Stomach (tissue), 8 donors: ENCODE measurements at regions not wholly inside any gene's neighbourhood (a gene's known extent, or its start where the extent isn't known, plus 50 kb on each side); places are given as distances from the start of the nearest gene placed in this dataset.

Experiments
- DNase-seq, 2 donors: peaks; one replicate each; pipeline versions ENCODE4 v3.0.0 to v3.0.0-alpha.2; 2013 to 2019
- H3K27ac ChIP-seq, 5 donors: fragments of 200-600 bp in 4 of 5; sonication (generic) in 4 of 5; one replicate each; pipeline ENCODE4 v1.5.1; 2013 to 2019; ENCODE audit warnings: mild to moderate bottlenecking in 1 of 5, moderate library complexity in 1 of 5
- H3K27me3 ChIP-seq, 3 donors: fragments of 200-600 bp; sonication (generic); one replicate each; pipeline ENCODE4 v1.5.1; 2017 to 2019; ENCODE audit warnings: mixed run types in 1 of 3
- H3K36me3 ChIP-seq, 4 donors: fragments of 200-600 bp; sonication (generic); 1 replicate in 3 of 4; 2 replicates in 1 of 4; pipeline ENCODE4 v1.5.1; 2016 to 2019
- H3K4me1 ChIP-seq, 4 donors: fragments of 200-600 bp; sonication (generic); one replicate each; pipeline ENCODE4 v1.5.1; 2016 to 2019
- H3K4me3 ChIP-seq, 4 donors: fragments of 200-600 bp; sonication (generic) in 3 of 4; one replicate each; pipeline ENCODE4 v1.5.1; 2016 to 2019; ENCODE audit warnings: mild to moderate bottlenecking in 1 of 4
- H3K9me3 ChIP-seq, 4 donors: fragments of 200-600 bp; sonication (generic); one replicate each; pipeline ENCODE4 v1.5.1; 2016 to 2019
- EP300 ChIP-seq: sonication (generic); formaldehyde crosslinking; IDR thresholded peaks from one replicate; pipeline ENCODE4 v1.6.1; 2017; ENCODE audit warnings: antibody characterized with exemption
- POLR2A ChIP-seq, 4 donors: fragments of 450-650 bp; IDR thresholded peaks; one replicate each; pipeline ENCODE4 v1.6.1; 2016; ENCODE audit warnings: antibody characterized with exemption in 4 of 4, control low read depth in 2 of 4, mild to moderate bottlenecking in 1 of 4, moderate library complexity in 1 of 4
- POLR2AphosphoS5 ChIP-seq, 3 donors: sonication (generic); formaldehyde crosslinking; IDR thresholded peaks; one replicate each; pipeline ENCODE4 v1.6.1; 2016; ENCODE audit warnings: antibody characterized with exemption in 3 of 3
- WGBS, 5 donors: extraction: QIAGEN DNeasy Blood & Tissue Kit in 3 of 5; methylation state at CpG; one replicate each; pipeline versions ENCODE4 v1.1.5 to v1.1.7; 2013 to 2018; 5-methylcytosine and 5-hydroxymethylcytosine counted together
- intact Hi-C: fragments of 100-400 bp; cut with DNase I; formaldehyde crosslinking; loops from one replicate; pipeline ENCODE4 v1.15.1; 2023; ENCODE audit warnings: low total_unique reads
- TF ChIP-seq, protein P1 (sequence below), 7 experiments: fragments of 450-650 bp in 4 of 7; fragments of 200-600 bp in 3 of 7; sonication (generic) in 3 of 7; IDR thresholded peaks; one replicate each; pipeline ENCODE4 v1.5.1; 2016 to 2019; ENCODE audit warnings: antibody characterized with exemption in 7 of 7, control low read depth in 2 of 7, mild to moderate bottlenecking in 1 of 7
- donor health status: healthy with polysubstance abuse.
- donor health status: Bipolar disorder and iron deficiency.
- donor health status: healthy.

DNA sequence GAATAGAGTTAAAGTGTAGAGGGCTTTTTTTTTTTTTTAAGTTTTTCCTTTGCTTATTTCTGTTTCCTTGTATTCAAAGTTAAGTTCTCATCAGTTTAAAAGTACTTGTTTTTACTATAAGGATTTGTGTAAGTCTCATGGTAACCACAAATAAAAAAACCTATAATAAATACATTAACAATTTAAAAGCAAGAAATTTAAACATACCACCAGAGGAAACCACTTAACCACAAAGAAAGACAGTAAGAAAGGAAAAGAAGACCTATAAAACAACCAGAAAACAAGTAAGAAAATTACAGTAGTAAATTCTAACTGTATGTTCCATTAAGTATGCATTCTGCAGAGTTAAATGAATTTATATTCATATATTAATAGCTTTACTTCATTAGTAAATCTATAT is 999.1 kb upstream of the ATXN8OS start:
- H3K4me1 ChIP-seq = no peaks in the 10 kb centered on the region
- DNase-seq = no peak
- TF ChIP-seq POLR2A (IDR thresholded peaks at IDR 0.05) (no peak), EP300 (no peak)
- TF ChIP-seq, protein P1, sequence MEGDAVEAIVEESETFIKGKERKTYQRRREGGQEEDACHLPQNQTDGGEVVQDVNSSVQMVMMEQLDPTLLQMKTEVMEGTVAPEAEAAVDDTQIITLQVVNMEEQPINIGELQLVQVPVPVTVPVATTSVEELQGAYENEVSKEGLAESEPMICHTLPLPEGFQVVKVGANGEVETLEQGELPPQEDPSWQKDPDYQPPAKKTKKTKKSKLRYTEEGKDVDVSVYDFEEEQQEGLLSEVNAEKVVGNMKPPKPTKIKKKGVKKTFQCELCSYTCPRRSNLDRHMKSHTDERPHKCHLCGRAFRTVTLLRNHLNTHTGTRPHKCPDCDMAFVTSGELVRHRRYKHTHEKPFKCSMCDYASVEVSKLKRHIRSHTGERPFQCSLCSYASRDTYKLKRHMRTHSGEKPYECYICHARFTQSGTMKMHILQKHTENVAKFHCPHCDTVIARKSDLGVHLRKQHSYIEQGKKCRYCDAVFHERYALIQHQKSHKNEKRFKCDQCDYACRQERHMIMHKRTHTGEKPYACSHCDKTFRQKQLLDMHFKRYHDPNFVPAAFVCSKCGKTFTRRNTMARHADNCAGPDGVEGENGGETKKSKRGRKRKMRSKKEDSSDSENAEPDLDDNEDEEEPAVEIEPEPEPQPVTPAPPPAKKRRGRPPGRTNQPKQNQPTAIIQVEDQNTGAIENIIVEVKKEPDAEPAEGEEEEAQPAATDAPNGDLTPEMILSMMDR (IDR thresholded peaks at IDR 0.05) = no peak
- H3K4me3 ChIP-seq = no peak overlapping the region
- H3K27me3 ChIP-seq = no peaks in the 10 kb centered on the region
- H3K27ac ChIP-seq = no peak overlapping the region
- H3K9me3 ChIP-seq = peaks cover 0 to 25% (median 7%) of the 10 kb centered on the region in 4 donors
- no peaks in the 10 kb centered on the region for H3K36me3 ChIP-seq
- intact Hi-C loops = no loop called here

DNA sequence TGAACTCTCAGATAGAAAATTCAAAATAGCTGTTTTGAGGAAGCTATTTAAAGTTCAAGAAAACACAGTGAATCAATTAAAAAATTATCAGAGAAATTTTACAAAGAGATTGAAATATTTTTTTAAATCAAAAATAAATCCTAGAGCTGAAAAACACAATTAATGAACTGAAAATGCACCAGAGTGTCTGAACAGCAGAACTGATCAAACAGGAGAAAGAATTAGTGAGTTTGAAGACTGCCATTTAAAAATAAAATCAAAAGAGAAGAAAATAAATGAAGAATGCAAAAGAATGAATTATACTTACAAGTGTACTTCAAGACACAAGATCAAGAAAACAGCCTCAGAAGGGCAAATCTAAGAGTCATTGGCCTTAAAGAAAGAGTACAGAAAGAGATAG is 1000.2 kb upstream of the ATXN8OS start:
- Histone ChIP-seq H3K27me3 (no peaks in the 10 kb centered on the region), H3K27ac (no peak overlapping the region), H3K4me3 (no peak overlapping the region), H3K9me3 (peaks cover 0 to 25% (median 7%) of the 10 kb centered on the region in 4 donors), H3K4me1 (no peaks in the 10 kb centered on the region), H3K36me3 (no peaks in the 10 kb centered on the region)
- intact Hi-C loops = no loop called here
- TF ChIP-seq, protein P1 (IDR thresholded peaks at IDR 0.05) = no peak
- TF ChIP-seq POLR2A (IDR thresholded peaks at IDR 0.05) (no peak), POLR2AphosphoS5 (IDR thresholded peaks at IDR 0.05) (no peak), EP300 (no peak)
- no peak for DNase-seq

DNA sequence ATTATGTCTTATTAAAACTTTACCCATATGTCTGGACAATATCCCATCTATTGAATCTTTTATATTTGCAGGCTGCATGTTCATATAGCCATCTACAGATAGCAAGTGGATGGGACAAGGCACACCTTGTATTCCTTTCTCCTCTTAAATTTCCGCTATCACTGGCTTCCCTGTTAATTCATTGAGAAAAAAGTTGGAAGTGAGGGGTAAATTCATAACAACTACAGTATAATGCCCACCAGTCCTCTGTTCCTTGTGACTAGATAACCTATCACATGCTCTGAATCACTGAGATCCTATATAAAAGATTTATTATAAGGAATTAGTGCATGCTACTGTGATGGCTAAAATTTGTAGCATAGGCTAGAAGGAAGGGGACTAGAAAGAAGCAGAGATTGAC is 1005.8 kb upstream of the ATXN8OS start:
- no peaks in the 10 kb centered on the region for H3K36me3 ChIP-seq
- 85 to 97% (median 87%) methylated on average over 1 of the region's 1 CpG for WGBS, 5 donors
- intact Hi-C loops = no loop called here
- H3K4me1 ChIP-seq = no peaks in the 10 kb centered on the region
- TF ChIP-seq, protein P1 (IDR thresholded peaks at IDR 0.05) = no peak
- TF ChIP-seq POLR2A (IDR thresholded peaks at IDR 0.05) = no peak
- no peak for TF ChIP-seq EP300
- TF ChIP-seq POLR2AphosphoS5 (IDR thresholded peaks at IDR 0.05) = no peak
- no peak overlapping the region for H3K27ac ChIP-seq
- DNase-seq = no peak
- no peak overlapping the region for H3K4me3 ChIP-seq
- no peaks in the 10 kb centered on the region for H3K27me3 ChIP-seq
- peaks cover 0 to 9% (median 2%) of the 10 kb centered on the region in 4 donors for H3K9me3 ChIP-seq

DNA sequence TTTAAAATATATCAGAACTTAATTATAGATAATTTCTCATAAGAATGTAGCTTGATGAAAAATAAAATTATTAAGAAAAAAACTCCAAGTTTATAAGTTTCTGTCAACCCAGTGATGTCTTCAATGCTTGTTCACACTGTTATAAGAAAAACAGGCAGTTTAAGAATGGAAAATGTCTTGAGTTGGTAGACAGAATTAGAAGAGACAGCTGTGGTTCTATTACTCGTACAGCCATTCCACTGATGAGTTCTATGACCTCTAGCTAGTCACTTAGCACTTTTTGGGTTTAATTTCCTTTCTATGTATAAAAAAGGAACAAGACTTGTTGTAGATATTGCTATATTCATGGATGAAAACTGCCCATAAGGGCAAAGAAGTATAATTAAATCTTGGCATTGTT is 1013.1 kb upstream of the ATXN8OS start:
- Histone ChIP-seq H3K27me3 (no peaks in the 10 kb centered on the region), H3K27ac (no peak overlapping the region), H3K36me3 (no peaks in the 10 kb centered on the region), H3K4me1 (no peaks in the 10 kb centered on the region), H3K9me3 (no peaks in the 10 kb centered on the region), H3K4me3 (no peak overlapping the region)
- 42 to 69% (median 61%) methylated on average over 1 of the region's 1 CpG for WGBS, 5 donors
- intact Hi-C loops = no loop called here
- no peak for TF ChIP-seq EP300
- TF ChIP-seq POLR2A (IDR thresholded peaks at IDR 0.05) = no peak
- TF ChIP-seq, protein P1 (IDR thresholded peaks at IDR 0.05) = no peak
- TF ChIP-seq POLR2AphosphoS5 (IDR thresholded peaks at IDR 0.05) = no peak
- DNase-seq = no peak
